HEK293 (cell line): ENCODE measurements at regions not wholly inside any gene's neighbourhood (a gene's known extent, or its start where the extent isn't known, plus 50 kb on each side); places are given as distances from the start of the nearest gene placed in this dataset.

Experiments used
- ZIC2 ChIP-seq: fragments of 450-650 bp; formaldehyde crosslinking; IDR thresholded peaks from 2 replicates; pipeline ENCODE4 v1.5.1; 2016; ENCODE audit warnings: missing biosample characterization, missing genetic modification characterization
- ZNF121 ChIP-seq: fragments of 450-650 bp; formaldehyde crosslinking; IDR thresholded peaks from 2 replicates; pipeline ENCODE4 v1.5.1; 2016; ENCODE audit warnings: missing biosample characterization, missing genetic modification characterization
- ZNF302 ChIP-seq: fragments of 450-650 bp; formaldehyde crosslinking; IDR thresholded peaks from 2 replicates; pipeline ENCODE4 v1.5.1; 2016; ENCODE audit warnings: missing biosample characterization, missing genetic modification characterization, low read depth
- ZNF707 ChIP-seq: fragments of 450-650 bp; formaldehyde crosslinking; IDR thresholded peaks from 2 replicates; pipeline ENCODE4 v1.5.1; 2016; ENCODE audit warnings: missing biosample characterization, missing genetic modification characterization
- TF ChIP-seq, protein P1 (sequence below): fragments of 450-650 bp; formaldehyde crosslinking; IDR thresholded peaks from 2 replicates; pipeline ENCODE4 v1.5.1; 2016; ENCODE audit warnings: missing biosample characterization, missing genetic modification characterization

GRCh38 chr12:130086797-130087196 lies 75.5 kb upstream of the FZD10 start:
- TF ChIP-seq, protein P1, sequence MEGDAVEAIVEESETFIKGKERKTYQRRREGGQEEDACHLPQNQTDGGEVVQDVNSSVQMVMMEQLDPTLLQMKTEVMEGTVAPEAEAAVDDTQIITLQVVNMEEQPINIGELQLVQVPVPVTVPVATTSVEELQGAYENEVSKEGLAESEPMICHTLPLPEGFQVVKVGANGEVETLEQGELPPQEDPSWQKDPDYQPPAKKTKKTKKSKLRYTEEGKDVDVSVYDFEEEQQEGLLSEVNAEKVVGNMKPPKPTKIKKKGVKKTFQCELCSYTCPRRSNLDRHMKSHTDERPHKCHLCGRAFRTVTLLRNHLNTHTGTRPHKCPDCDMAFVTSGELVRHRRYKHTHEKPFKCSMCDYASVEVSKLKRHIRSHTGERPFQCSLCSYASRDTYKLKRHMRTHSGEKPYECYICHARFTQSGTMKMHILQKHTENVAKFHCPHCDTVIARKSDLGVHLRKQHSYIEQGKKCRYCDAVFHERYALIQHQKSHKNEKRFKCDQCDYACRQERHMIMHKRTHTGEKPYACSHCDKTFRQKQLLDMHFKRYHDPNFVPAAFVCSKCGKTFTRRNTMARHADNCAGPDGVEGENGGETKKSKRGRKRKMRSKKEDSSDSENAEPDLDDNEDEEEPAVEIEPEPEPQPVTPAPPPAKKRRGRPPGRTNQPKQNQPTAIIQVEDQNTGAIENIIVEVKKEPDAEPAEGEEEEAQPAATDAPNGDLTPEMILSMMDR, result no peak
- TF ChIP-seq ZNF121 (no peak), ZIC2 (tag by site-specific recombination) (no peak), ZNF302 (tag by site-specific recombination) (no peak), ZNF707 (tag by site-specific recombination) (no peak)
